Chondrocyte (in vitro differentiated cells): ENCODE measurements at regions not wholly inside any gene's neighbourhood (a gene's known extent, or its start where the extent isn't known, plus 50 kb on each side); places are given as distances from the start of the nearest gene placed in this dataset.

Experiments used
- DNase-seq: peaks from one replicate; pipeline ENCODE4 v3.0.0; 2021; ENCODE audit warnings: mixed read lengths, low spot score
- H3K27ac Mint-ChIP-seq: one replicate; pipeline ENCODE4 v1.8.0; 2021; ENCODE audit warnings: mild to moderate bottlenecking, moderate library complexity, mixed read lengths; ENCODE audit not compliant: unreplicated experiment
- H3K27me3 Mint-ChIP-seq: 2 replicates; pipeline ENCODE4 v1.8.0; 2021; ENCODE audit warnings: low read depth, mixed read lengths
- H3K36me3 Mint-ChIP-seq: 2 replicates; pipeline ENCODE4 v1.8.0; 2021; ENCODE audit warnings: low read depth, mixed read lengths
- H3K4me1 Mint-ChIP-seq: 2 replicates; pipeline ENCODE4 v1.8.0; 2021; ENCODE audit warnings: low read depth, mild to moderate bottlenecking, mixed read lengths
- H3K4me3 Mint-ChIP-seq: one replicate; pipeline ENCODE4 v1.8.0; 2021; ENCODE audit warnings: mild to moderate bottlenecking, moderate library complexity, mixed read lengths; ENCODE audit not compliant: unreplicated experiment
- H3K9me3 Mint-ChIP-seq: 2 replicates; pipeline ENCODE4 v1.8.0; 2021; ENCODE audit warnings: low read depth, mixed read lengths
- CTCF ChIP-seq: fragments of 200-600 bp; sonication (generic); IDR thresholded peaks from 2 replicates; pipeline ENCODE4 v1.5.0; 2021; ENCODE audit warnings: antibody characterized with exemption, mild to moderate bottlenecking, moderate library complexity

- H3K27me3 Mint-ChIP-seq = peaks cover 19% of the 10 kb centered on the region
- H3K27ac Mint-ChIP-seq = no peak overlapping the region
- H3K36me3 Mint-ChIP-seq = no peaks in the 10 kb centered on the region
- peaks cover 6% of the 10 kb centered on the region for H3K4me1 Mint-ChIP-seq
- no peak overlapping the region for H3K4me3 Mint-ChIP-seq
- DNase-seq = no peak
- TF ChIP-seq CTCF = no peak
- H3K9me3 Mint-ChIP-seq = no peaks in the 10 kb centered on the region
Observed at GRCh38 chr9:73270967-73271721, 119.5 kb downstream of the ANXA1 start.

GRCh38 chr9:73280113-73280512 lies 128.4 kb downstream of the ANXA1 start:
- no peaks in the 10 kb centered on the region for H3K9me3 Mint-ChIP-seq
- no peaks in the 10 kb centered on the region for H3K4me1 Mint-ChIP-seq
- TF ChIP-seq CTCF = no peak
- H3K27ac Mint-ChIP-seq = no peak overlapping the region
- no peak overlapping the region for H3K4me3 Mint-ChIP-seq
- no peaks in the 10 kb centered on the region for H3K36me3 Mint-ChIP-seq
- DNase-seq = no peak
- H3K27me3 Mint-ChIP-seq = peaks cover 32% of the 10 kb centered on the region

- no peak for DNase-seq
- H3K27me3 Mint-ChIP-seq = peaks cover 20% of the 10 kb centered on the region
- no peaks in the 10 kb centered on the region for H3K9me3 Mint-ChIP-seq
- H3K4me1 Mint-ChIP-seq = no peaks in the 10 kb centered on the region
- no peak overlapping the region for H3K27ac Mint-ChIP-seq
- no peak overlapping the region for H3K4me3 Mint-ChIP-seq
- TF ChIP-seq CTCF = no peak
- no peaks in the 10 kb centered on the region for H3K36me3 Mint-ChIP-seq
Observed at GRCh38 chr9:73284377-73284776, 132.7 kb downstream of the ANXA1 start.

- no peaks in the 10 kb centered on the region for H3K36me3 Mint-ChIP-seq
- TF ChIP-seq CTCF = no peak
- peaks cover 8% of the 10 kb centered on the region for H3K9me3 Mint-ChIP-seq
- DNase-seq = no peak
- peaks cover 11% of the 10 kb centered on the region for H3K27me3 Mint-ChIP-seq
- no peak overlapping the region for H3K27ac Mint-ChIP-seq
- H3K4me1 Mint-ChIP-seq = no peaks in the 10 kb centered on the region
- H3K4me3 Mint-ChIP-seq = no peak overlapping the region
Observed at GRCh38 chr9:73294336-73294735, 142.7 kb downstream of the ANXA1 start.

- TF ChIP-seq CTCF = no peak
- H3K27me3 Mint-ChIP-seq = peaks cover 25% of the 10 kb centered on the region
- H3K9me3 Mint-ChIP-seq = peaks cover 2% of the 10 kb centered on the region
- DNase-seq = no peak
- H3K36me3 Mint-ChIP-seq = no peaks in the 10 kb centered on the region
- no peaks in the 10 kb centered on the region for H3K4me1 Mint-ChIP-seq
- no peak overlapping the region for H3K4me3 Mint-ChIP-seq
- H3K27ac Mint-ChIP-seq = no peak overlapping the region
Observed at GRCh38 chr9:73325983-73326382, 174.3 kb downstream of the ANXA1 start.
